ENCODE measurements at regions not wholly inside any gene's neighbourhood (a gene's known extent, or its start where the extent isn't known, plus 50 kb on each side); places are given as distances from the start of the nearest gene placed in this dataset.

DNA sequence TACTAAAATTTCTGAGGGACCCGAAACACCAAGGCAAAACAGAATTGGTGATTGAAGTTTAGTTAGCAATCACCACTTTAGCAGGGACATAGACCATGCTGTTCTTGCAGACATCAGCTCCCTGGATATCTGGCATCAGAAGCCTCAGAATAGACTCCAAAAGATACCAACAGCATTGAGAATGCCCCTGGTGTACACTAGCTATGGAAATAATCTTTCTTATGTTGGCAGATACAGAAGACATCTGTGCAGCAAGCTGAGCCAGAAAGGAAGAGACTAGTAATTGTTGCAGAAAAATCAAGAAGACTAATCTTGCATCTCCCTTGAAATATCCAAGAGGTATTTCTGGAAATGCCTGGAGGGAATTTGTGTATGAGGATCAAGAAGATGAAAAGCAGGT lies 521.6 kb downstream of the TRHDE start:
- Mint-ChIP-seq H3K27me3 (no peaks in the 10 kb centered on the region), H3K4me1 (no peaks in the 10 kb centered on the region), H3K4me3 (no peak overlapping the region), H3K9me3 (peaks cover 8 to 11% of the 10 kb centered on the region in 2 donors), H3K27ac (no peak overlapping the region)
- no peak for DNase-seq
- no peak for ATAC-seq

- Mint-ChIP-seq H3K9me3 (peaks cover 18 to 60% of the 10 kb centered on the region in 2 donors), H3K4me3 (no peak overlapping the region), H3K4me1 (no peaks in the 10 kb centered on the region), H3K27me3 (no peaks in the 10 kb centered on the region), H3K27ac (no peak overlapping the region)
- DNase-seq (no peak), ATAC-seq (no peak)
Observed at GRCh38 chr12:72815421-72815820, 543.3 kb downstream of the TRHDE start.

- Mint-ChIP-seq H3K27me3 (no peaks in the 10 kb centered on the region), H3K4me3 (no peak overlapping the region), H3K9me3 (peaks cover 0 to 18% of the 10 kb centered on the region in 2 donors), H3K27ac (no peak overlapping the region), H3K4me1 (no peaks in the 10 kb centered on the region)
- ATAC-seq (no peak), DNase-seq (no peak)
Observed at GRCh38 chr12:72828662-72829324, 556.6 kb downstream of the TRHDE start.

- peaks cover 5 to 17% of the 10 kb centered on the region in 2 donors for H3K9me3 Mint-ChIP-seq
- H3K4me1 Mint-ChIP-seq, result no peaks in the 10 kb centered on the region
- ATAC-seq (no peak), DNase-seq (no peak)
- H3K27me3 Mint-ChIP-seq, result no peaks in the 10 kb centered on the region
- H3K27ac Mint-ChIP-seq, result no peak overlapping the region
- no peak overlapping the region for H3K4me3 Mint-ChIP-seq
Observed at GRCh38 chr12:72829838-72830237, 557.7 kb downstream of the TRHDE start.

- no peak overlapping the region for H3K27ac Mint-ChIP-seq
- peaks cover 5 to 6% of the 10 kb centered on the region in 2 donors for H3K9me3 Mint-ChIP-seq
- H3K4me3 Mint-ChIP-seq, result no peak overlapping the region
- ATAC-seq, result no peak
- no peaks in the 10 kb centered on the region for H3K4me1 Mint-ChIP-seq
- no peak for DNase-seq
- H3K27me3 Mint-ChIP-seq, result no peaks in the 10 kb centered on the region
Observed at GRCh38 chr12:72832024-72832423, 559.9 kb downstream of the TRHDE start.

DNA sequence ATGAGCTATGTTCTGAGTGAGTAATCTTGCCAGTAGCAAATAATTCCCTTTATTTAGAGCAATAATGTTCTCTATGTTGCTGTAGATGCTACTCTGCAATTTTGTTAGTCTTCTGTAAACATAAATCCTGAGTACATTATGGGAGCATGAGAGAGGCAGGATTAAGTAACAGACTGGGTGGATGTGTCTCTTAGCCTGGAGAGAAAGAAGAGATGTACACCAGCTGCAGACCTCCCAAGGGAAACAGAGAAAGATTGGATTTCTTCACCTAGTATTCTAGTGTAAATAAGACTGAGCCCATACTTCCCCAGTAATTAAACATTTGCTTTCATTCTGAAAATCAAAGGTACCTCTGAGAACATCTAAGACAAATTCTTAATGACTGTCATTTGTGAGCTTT lies 564.0 kb downstream of the TRHDE start:
- Mint-ChIP-seq H3K9me3 (peaks cover 5 to 6% of the 10 kb centered on the region in 2 donors), H3K4me3 (no peak overlapping the region), H3K27me3 (no peaks in the 10 kb centered on the region), H3K27ac (no peak overlapping the region), H3K4me1 (no peaks in the 10 kb centered on the region)
- DNase-seq (no peak), ATAC-seq (no peak)

DNA sequence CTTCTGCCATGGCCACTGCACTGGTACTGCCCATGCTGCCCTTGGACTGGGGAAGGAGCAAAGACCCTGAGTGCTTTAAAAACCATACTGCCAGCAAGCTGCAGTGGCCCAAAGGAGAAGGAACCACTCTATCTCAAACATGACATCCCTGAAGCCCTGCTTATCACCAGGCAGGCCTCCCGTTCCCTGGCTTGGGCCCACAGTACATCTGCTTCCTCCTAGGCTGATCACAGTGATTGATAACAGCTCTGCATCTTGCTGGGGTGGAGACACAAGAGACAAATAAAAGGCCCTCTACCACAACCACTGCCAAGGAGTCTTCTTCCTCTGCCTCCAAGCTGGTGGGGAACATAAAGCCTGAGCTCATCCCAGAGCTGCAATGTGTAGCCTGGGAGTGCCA lies 567.5 kb downstream of the TRHDE start:
- DNase-seq, result no peak
- H3K4me1 Mint-ChIP-seq, result no peaks in the 10 kb centered on the region

DNA sequence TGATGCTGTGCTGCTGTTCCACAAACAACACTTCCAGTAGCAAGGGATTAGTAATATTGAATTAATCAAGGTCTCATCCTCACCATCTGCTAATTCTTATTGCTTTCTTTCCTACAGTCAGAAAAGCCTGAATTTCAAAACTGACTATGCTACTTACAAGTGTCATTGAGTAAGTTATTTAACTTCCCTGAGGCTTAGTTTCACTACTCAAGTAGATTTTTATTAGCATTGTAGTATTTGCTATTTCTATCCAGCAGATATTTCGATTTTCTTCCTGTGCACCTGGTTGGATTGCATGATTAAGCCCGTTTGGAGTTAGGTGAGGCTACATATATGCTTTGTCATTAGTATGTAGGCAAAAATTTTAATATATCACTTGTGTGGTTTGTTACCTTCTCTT lies 591.5 kb downstream of the TRHDE start:
- Mint-ChIP-seq H3K4me3 (no peak overlapping the region), H3K9me3 (no peaks in the 10 kb centered on the region), H3K4me1 (no peaks in the 10 kb centered on the region), H3K27me3 (no peaks in the 10 kb centered on the region), H3K27ac (no peak overlapping the region)
- ATAC-seq (no peak), DNase-seq (no peak)

More for the DNA sequence above, 567.5 kb downstream of the TRHDE start:
- H3K27me3 Mint-ChIP-seq, result no peaks in the 10 kb centered on the region
- no peak for ATAC-seq
- no peak overlapping the region for H3K27ac Mint-ChIP-seq
- no peak overlapping the region for H3K4me3 Mint-ChIP-seq
- peaks cover 0 to 25% of the 10 kb centered on the region in 2 donors for H3K9me3 Mint-ChIP-seq

- Mint-ChIP-seq H3K27ac (no peak overlapping the region), H3K27me3 (no peaks in the 10 kb centered on the region), H3K4me1 (no peaks in the 10 kb centered on the region), H3K9me3 (no peaks in the 10 kb centered on the region), H3K4me3 (no peak overlapping the region)
- ATAC-seq (no peak), DNase-seq (no peak)
Observed at GRCh38 chr12:72865921-72866320, 593.8 kb downstream of the TRHDE start.

DNA sequence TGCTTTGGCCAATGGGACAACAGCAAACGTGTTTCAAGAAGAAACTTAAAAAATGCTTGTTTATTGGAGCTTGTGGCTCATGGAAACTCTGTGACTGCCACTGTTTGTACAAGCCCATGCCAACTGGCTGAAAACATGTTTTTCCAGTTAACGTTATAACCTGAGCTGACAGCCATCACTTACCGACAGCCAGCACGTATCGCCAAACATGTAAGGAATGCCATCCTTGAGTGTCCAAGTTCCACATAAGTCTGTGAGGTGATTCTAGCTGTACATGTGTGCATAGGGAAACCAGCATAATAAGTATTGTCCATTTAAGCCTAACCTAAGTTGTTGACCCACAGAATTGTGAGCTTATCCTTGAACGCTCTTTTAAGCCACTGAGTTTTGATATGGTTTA lies 596.9 kb downstream of the TRHDE start:
- ATAC-seq (no peak), DNase-seq (no peak)
- H3K9me3 Mint-ChIP-seq, result peaks cover 0 to 4% of the 10 kb centered on the region in 2 donors
- H3K27ac Mint-ChIP-seq, result no peak overlapping the region
- H3K27me3 Mint-ChIP-seq, result no peaks in the 10 kb centered on the region
- H3K4me3 Mint-ChIP-seq, result no peak overlapping the region
- H3K4me1 Mint-ChIP-seq, result no peaks in the 10 kb centered on the region

DNA sequence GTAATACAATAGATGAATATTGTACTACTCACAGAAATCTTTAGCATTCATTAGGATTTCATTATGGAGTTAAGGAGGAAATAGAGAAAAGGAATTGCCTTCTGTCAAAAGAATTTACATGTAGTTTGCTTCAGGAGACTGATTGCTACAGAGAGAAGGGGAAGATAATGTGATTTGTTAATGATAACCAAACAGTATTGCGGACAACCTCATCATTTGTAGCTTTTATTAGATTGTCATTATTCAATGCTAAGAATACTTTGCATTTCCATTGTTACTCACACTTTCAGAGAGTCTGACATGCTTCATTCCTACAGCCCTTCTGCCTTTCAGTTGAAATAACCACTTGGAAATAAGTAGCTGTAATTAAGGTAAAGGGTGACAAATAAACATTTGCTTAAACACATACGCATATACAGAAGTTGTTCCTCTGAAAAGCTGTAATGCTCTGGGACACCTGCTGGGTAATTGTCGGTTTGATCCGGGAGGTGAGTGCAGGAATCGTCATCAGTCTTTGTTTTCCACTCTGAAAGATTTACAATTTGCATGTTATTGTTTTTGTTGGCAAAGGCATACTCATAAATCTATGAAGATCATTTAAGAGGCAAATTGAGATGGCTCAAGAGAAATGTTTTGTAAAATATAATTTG lies 600.2 kb downstream of the TRHDE start:
- ATAC-seq (no peak), DNase-seq (no peak)
- no peak overlapping the region for H3K27ac Mint-ChIP-seq
- peaks cover 9 to 14% of the 10 kb centered on the region in 2 donors for H3K9me3 Mint-ChIP-seq
- H3K4me1 Mint-ChIP-seq, result no peaks in the 10 kb centered on the region
- no peaks in the 10 kb centered on the region for H3K27me3 Mint-ChIP-seq
- no peak overlapping the region for H3K4me3 Mint-ChIP-seq

- DNase-seq (no peak), ATAC-seq (no peak)
- no peaks in the 10 kb centered on the region for H3K27me3 Mint-ChIP-seq
- no peak overlapping the region for H3K4me3 Mint-ChIP-seq
- peaks cover 9 to 15% of the 10 kb centered on the region in 2 donors for H3K9me3 Mint-ChIP-seq
- no peaks in the 10 kb centered on the region for H3K4me1 Mint-ChIP-seq
- no peak overlapping the region for H3K27ac Mint-ChIP-seq
Observed at GRCh38 chr12:72872996-72873395, 600.8 kb downstream of the TRHDE start.

- Mint-ChIP-seq H3K27me3 (no peaks in the 10 kb centered on the region), H3K27ac (no peak overlapping the region), H3K4me3 (no peak overlapping the region), H3K4me1 (no peaks in the 10 kb centered on the region), H3K9me3 (peaks cover 9 to 15% of the 10 kb centered on the region in 2 donors)
- ATAC-seq (no peak), DNase-seq (no peak)
Observed at GRCh38 chr12:72876092-72876491, 603.9 kb downstream of the TRHDE start.

DNA sequence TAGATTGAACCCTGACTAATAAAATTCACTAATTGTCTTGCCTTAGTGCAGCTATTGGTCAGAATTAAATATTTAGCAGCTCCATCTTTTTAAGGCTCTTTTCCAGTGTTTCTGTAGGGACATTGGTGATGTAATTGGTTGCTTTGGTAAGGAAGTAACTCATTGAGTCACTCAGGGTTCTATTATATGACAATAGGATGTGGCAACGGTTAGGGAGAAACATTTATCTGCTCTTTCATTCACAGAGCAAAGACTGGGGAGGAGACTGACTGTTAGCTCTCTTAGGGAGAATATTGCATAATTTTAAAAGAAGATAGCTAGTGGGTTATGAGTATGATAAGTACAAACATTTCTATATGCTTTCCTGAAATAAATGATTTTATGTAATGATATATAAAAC lies 616.5 kb downstream of the TRHDE start:
- no peak for ATAC-seq
- H3K4me1 Mint-ChIP-seq, result no peaks in the 10 kb centered on the region
- H3K9me3 Mint-ChIP-seq, result no peaks in the 10 kb centered on the region
- DNase-seq, result no peak
- H3K27ac Mint-ChIP-seq, result no peak overlapping the region
- H3K4me3 Mint-ChIP-seq, result no peak overlapping the region
- no peaks in the 10 kb centered on the region for H3K27me3 Mint-ChIP-seq

DNA sequence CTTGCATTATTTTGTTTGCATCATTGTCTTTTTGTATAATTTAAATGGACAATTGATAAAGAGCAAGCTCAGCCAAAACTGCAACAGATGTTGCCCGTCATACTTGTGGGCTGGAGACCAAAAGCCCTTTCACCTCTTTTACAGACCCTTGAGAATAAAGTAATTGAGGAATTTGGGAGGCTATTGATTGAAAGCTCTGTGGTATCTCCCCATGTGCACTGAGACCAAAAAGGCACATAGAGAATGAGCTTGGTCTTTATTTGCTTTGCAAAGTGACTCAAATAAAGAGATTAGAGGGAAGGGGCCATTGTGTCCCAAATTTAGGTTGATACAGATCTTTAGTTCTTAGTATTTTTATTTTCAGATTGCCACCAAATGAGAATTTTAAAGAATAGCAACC lies 617.6 kb downstream of the TRHDE start:
- DNase-seq, result no peak
- H3K9me3 Mint-ChIP-seq, result no peaks in the 10 kb centered on the region
- no peaks in the 10 kb centered on the region for H3K27me3 Mint-ChIP-seq
- no peaks in the 10 kb centered on the region for H3K4me1 Mint-ChIP-seq
- H3K27ac Mint-ChIP-seq, result no peak overlapping the region
- ATAC-seq, result no peak
- H3K4me3 Mint-ChIP-seq, result no peak overlapping the region

- peaks cover 0 to 2% of the 10 kb centered on the region in 2 donors for H3K9me3 Mint-ChIP-seq
- H3K4me1 Mint-ChIP-seq, result no peaks in the 10 kb centered on the region
- H3K27me3 Mint-ChIP-seq, result no peaks in the 10 kb centered on the region
- DNase-seq, result no peak
- H3K4me3 Mint-ChIP-seq, result no peak overlapping the region
- no peak for ATAC-seq
- no peak overlapping the region for H3K27ac Mint-ChIP-seq
Observed at GRCh38 chr12:72901685-72902084, 629.5 kb downstream of the TRHDE start.

GRCh38 chr12:72925716-72926115 lies 653.5 kb downstream of the TRHDE start:
- H3K27ac Mint-ChIP-seq, result no peak overlapping the region
- no peak for ATAC-seq
- no peaks in the 10 kb centered on the region for H3K9me3 Mint-ChIP-seq
- H3K4me1 Mint-ChIP-seq, result no peaks in the 10 kb centered on the region
- H3K4me3 Mint-ChIP-seq, result no peak overlapping the region
- DNase-seq, result no peak
- H3K27me3 Mint-ChIP-seq, result no peaks in the 10 kb centered on the region

All from stimulated activated naive CD8-positive, alpha-beta T cell treated with anti-CD3 and anti-CD28 coated beads, Interleukin-15, amount 100 ng/mL, for 72 hours (primary cell).